ENCODE measurements at regions not wholly inside any gene's neighbourhood (a gene's known extent, or its start where the extent isn't known, plus 50 kb on each side); places are given as distances from the start of the nearest gene placed in this dataset.
"Not testable (repeated sequence)": the region's sequence is repeated elsewhere in the genome, so short reads cannot be mapped to it uniquely, and the experiment has no call there.

- no peak for DNase-seq (ENCODE audit: low read depth in 2 of 3, low spot score in 1 of 3)
These were observed 630.5 kb upstream of the TMPRSS15 start for GRCh38 chr21:19034041-19034440.

- no peak for DNase-seq (ENCODE audit: low read depth in 2 of 3, low spot score in 1 of 3)
These were observed 631.0 kb upstream of the TMPRSS15 start for GRCh38 chr21:19034560-19034959.

- no peak for DNase-seq (ENCODE audit: low read depth in 2 of 3, low spot score in 1 of 3)
These were observed 642.3 kb upstream of the TMPRSS15 start for GRCh38 chr21:19045876-19046275.

GRCh38 chr21:19048098-19048672, 644.6 kb upstream of the TMPRSS15 start:
- no peak for DNase-seq (ENCODE audit: low read depth in 2 of 3, low spot score in 1 of 3)

- DNase-seq (ENCODE audit: low read depth in 2 of 3, low spot score in 1 of 3) = no peak
These were observed 646.0 kb upstream of the TMPRSS15 start for GRCh38 chr21:19049567-19049966.

GRCh38 chr21:19065164-19065563, 661.6 kb upstream of the TMPRSS15 start:
- DNase-seq (ENCODE audit: low read depth in 2 of 3, low spot score in 1 of 3) = no peak

- no peak for DNase-seq (ENCODE audit: low read depth in 2 of 3, low spot score in 1 of 3)
These were observed 672.4 kb upstream of the TMPRSS15 start for GRCh38 chr21:19076031-19076430.

- no peak for DNase-seq (ENCODE audit: low read depth in 2 of 3, low spot score in 1 of 3)
These were observed 706.1 kb upstream of the TMPRSS15 start for GRCh38 chr21:19109694-19110093.

- DNase-seq (ENCODE audit: low read depth in 2 of 3, low spot score in 1 of 3) = not testable (repeated sequence)
These were observed 715.7 kb upstream of the TMPRSS15 start for GRCh38 chr21:19119259-19119658.

- DNase-seq (ENCODE audit: low read depth in 2 of 3, low spot score in 1 of 3) = no peak
These were observed 717.0 kb upstream of the TMPRSS15 start for GRCh38 chr21:19120591-19120990.

- no peak for DNase-seq (ENCODE audit: low read depth in 2 of 3, low spot score in 1 of 3)
These were observed 718.8 kb upstream of the TMPRSS15 start for GRCh38 chr21:19122356-19122755.

GRCh38 chr21:19123053-19123452, 719.5 kb upstream of the TMPRSS15 start:
- DNase-seq (ENCODE audit: low read depth in 2 of 3, low spot score in 1 of 3) = no peak

- DNase-seq (ENCODE audit: low read depth in 2 of 3, low spot score in 1 of 3) = no peak
These were observed 719.9 kb upstream of the TMPRSS15 start for GRCh38 chr21:19123525-19123924.

- DNase-seq (ENCODE audit: low read depth in 2 of 3, low spot score in 1 of 3) = no peak
These were observed 721.1 kb upstream of the TMPRSS15 start for GRCh38 chr21:19124691-19125090.

GRCh38 chr21:19130379-19131028, 726.9 kb upstream of the TMPRSS15 start:
- no peak for DNase-seq (ENCODE audit: low read depth in 2 of 3, low spot score in 1 of 3)

- DNase-seq (ENCODE audit: low read depth in 2 of 3, low spot score in 1 of 3) = no peak
These were observed 737.9 kb upstream of the TMPRSS15 start for GRCh38 chr21:19141511-19141910.

- no peak for DNase-seq (ENCODE audit: low read depth in 2 of 3, low spot score in 1 of 3)
These were observed 742.2 kb upstream of the TMPRSS15 start for GRCh38 chr21:19145682-19146293.

GRCh38 chr21:19148056-19148455, 744.5 kb upstream of the TMPRSS15 start:
- DNase-seq (ENCODE audit: low read depth in 2 of 3, low spot score in 1 of 3) = no peak

GRCh38 chr21:19171585-19171984, 768.0 kb upstream of the TMPRSS15 start:
- DNase-seq (ENCODE audit: low read depth in 2 of 3, low spot score in 1 of 3) = no peak

GRCh38 chr21:19181604-19182140, 778.1 kb upstream of the TMPRSS15 start:
- no peak for DNase-seq (ENCODE audit: low read depth in 2 of 3, low spot score in 1 of 3)

GRCh38 chr21:19197950-19198349, 794.4 kb upstream of the TMPRSS15 start:
- no peak for DNase-seq (ENCODE audit: low read depth in 2 of 3, low spot score in 1 of 3)

- no peak for DNase-seq (ENCODE audit: low read depth in 2 of 3, low spot score in 1 of 3)
These were observed 795.2 kb upstream of the TMPRSS15 start for GRCh38 chr21:19198801-19199200.
